ENCODE measurements at regions not wholly inside any gene's neighbourhood (a gene's known extent, or its start where the extent isn't known, plus 50 kb on each side); places are given as distances from the start of the nearest gene placed in this dataset.

DNA sequence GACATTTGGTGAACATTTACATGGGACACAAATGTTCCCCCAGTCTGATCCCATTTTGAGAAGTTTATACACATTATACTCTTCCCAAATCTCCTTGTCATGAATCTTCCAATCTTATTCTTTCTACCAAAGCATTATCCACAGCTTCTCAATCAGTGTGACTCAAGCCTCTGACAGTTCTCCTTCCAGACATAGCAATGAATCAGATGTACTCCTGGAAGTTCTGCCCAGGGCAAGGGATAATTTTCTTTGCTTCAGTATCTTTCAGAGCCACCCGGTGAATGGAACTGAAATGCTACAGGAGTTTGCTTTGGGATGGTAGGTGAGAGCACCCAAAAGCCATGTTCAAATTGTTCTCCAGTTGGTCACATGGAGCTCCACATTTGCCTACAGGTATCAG lies 145.5 kb downstream of the ANXA5 start:
- no peak overlapping the region for H3K4me3 ChIP-seq
- no peaks in the 10 kb centered on the region for H3K36me3 ChIP-seq
- intact Hi-C loops (cut with DNase I; ENCODE audit: low total_unique reads) = no loop called here
- H3K27me3 ChIP-seq (replicated peaks in 1 of 7) = peaks cover 0 to 10% (median 0%) of the 10 kb centered on the region in 7 donors
- H3K4me1 ChIP-seq = no peaks in the 10 kb centered on the region
- no peak for TF ChIP-seq POLR2AphosphoS5 (IDR thresholded peaks at IDR 0.05)
- no peak for TF ChIP-seq POLR2A (IDR thresholded peaks at IDR 0.05)
- TF ChIP-seq, protein P1, sequence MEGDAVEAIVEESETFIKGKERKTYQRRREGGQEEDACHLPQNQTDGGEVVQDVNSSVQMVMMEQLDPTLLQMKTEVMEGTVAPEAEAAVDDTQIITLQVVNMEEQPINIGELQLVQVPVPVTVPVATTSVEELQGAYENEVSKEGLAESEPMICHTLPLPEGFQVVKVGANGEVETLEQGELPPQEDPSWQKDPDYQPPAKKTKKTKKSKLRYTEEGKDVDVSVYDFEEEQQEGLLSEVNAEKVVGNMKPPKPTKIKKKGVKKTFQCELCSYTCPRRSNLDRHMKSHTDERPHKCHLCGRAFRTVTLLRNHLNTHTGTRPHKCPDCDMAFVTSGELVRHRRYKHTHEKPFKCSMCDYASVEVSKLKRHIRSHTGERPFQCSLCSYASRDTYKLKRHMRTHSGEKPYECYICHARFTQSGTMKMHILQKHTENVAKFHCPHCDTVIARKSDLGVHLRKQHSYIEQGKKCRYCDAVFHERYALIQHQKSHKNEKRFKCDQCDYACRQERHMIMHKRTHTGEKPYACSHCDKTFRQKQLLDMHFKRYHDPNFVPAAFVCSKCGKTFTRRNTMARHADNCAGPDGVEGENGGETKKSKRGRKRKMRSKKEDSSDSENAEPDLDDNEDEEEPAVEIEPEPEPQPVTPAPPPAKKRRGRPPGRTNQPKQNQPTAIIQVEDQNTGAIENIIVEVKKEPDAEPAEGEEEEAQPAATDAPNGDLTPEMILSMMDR (IDR thresholded peaks at IDR 0.05 in 8 of 11, conservative IDR thresholded peaks at IDR 0.05 in 3 of 11) = no peak
- no peak overlapping the region for H3K27ac ChIP-seq
- 79 to 100% (median 94%) methylated on average over 1 of the region's 1 CpG for WGBS, 5 donors
- no peak for DNase-seq
- H3K9me3 ChIP-seq = peaks cover 0 to 5% (median 0%) of the 10 kb centered on the region in 8 donors

DNA sequence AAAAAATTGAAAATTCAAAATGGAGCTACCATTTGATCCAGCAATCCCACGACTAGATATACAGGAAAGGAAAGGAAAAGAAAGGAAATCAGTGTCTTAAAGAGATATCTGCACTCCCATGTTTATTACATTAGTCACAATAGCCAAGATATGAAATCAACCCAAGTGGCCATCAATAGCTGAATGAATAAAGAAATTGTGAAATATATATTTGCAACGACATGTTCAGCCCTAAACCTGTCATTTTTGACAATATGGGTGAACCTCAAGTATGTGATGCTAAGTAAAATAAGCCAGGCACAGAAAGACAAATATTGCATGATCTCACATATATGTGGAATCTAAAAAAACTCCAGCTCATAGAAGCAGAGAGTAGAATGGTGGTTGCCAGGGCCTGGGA lies 155.1 kb downstream of the ANXA5 start:
- TF ChIP-seq POLR2AphosphoS5 (IDR thresholded peaks at IDR 0.05) (no peak), POLR2A (IDR thresholded peaks at IDR 0.05) (no peak)
- TF ChIP-seq, protein P1 (IDR thresholded peaks at IDR 0.05 in 8 of 11, conservative IDR thresholded peaks at IDR 0.05 in 3 of 11) = no peak
- H3K36me3 ChIP-seq = no peaks in the 10 kb centered on the region
- H3K4me1 ChIP-seq = no peaks in the 10 kb centered on the region
- WGBS, 5 donors = 30 to 63% (median 38%) methylated on average over 2 of the region's 2 CpGs
- H3K27me3 ChIP-seq (replicated peaks in 1 of 7) = no peaks in the 10 kb centered on the region
- no peak overlapping the region for H3K27ac ChIP-seq
- intact Hi-C loops (cut with DNase I; ENCODE audit: low total_unique reads) = no loop called here
- no peak for DNase-seq
- H3K9me3 ChIP-seq = peaks cover 0 to 12% (median 4%) of the 10 kb centered on the region in 8 donors
- H3K4me3 ChIP-seq = no peak overlapping the region

DNA sequence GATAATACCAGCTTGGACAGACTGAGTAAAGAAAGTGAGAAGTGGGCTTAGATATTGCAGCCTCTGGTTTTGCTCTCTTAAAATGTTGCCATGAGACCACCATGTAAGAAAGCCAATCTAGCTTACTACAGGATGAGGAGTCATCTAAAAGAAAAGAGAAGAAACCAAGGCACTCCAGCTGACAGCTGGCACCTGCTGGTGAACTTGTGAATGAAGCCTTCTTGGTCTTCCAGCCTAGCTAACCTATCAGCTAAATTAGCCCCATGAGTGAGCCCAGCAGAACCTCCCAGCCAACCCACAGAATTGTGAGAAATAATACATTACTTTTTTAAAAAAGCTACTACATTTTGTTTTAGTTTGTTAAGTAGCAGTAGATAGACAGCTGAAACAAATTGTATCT lies 154.5 kb upstream of the QRFPR start:
- TF ChIP-seq, protein P1 (IDR thresholded peaks at IDR 0.05 in 8 of 11, conservative IDR thresholded peaks at IDR 0.05 in 3 of 11) = no peak
- TF ChIP-seq POLR2A (IDR thresholded peaks at IDR 0.05) (no peak), POLR2AphosphoS5 (IDR thresholded peaks at IDR 0.05) (no peak)
- H3K4me1 ChIP-seq = no peaks in the 10 kb centered on the region
- H3K9me3 ChIP-seq = no peaks in the 10 kb centered on the region
- intact Hi-C loops (cut with DNase I; ENCODE audit: low total_unique reads) = no loop called here
- DNase-seq = no peak
- peaks cover 0 to 10% (median 0%) of the 10 kb centered on the region in 7 donors for H3K27me3 ChIP-seq (replicated peaks in 1 of 7)
- H3K36me3 ChIP-seq = no peaks in the 10 kb centered on the region
- no peak overlapping the region for H3K4me3 ChIP-seq
- no peak overlapping the region for H3K27ac ChIP-seq

DNA sequence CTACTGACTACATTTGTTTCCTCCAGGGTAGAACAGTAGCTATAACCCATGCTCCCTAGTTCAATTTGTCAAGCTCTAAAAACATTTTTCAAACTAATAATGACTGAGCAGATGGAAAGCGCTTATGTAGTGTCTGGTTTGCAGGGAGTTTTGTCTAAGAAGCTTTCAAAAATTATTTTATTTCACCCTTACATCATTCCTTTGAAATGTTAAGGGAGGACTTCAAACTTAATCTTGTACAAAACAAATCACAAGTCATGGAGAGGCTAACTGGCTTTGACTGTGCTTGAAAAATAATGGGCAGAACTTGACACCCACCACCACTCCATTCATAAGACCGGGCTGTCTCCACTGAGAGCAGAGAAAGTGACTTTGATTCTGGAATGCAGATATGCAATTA lies 153.4 kb upstream of the QRFPR start:
- intact Hi-C loops (cut with DNase I; ENCODE audit: low total_unique reads) = no loop called here
- H3K27ac ChIP-seq = no peak overlapping the region
- TF ChIP-seq, protein P1 (IDR thresholded peaks at IDR 0.05 in 8 of 11, conservative IDR thresholded peaks at IDR 0.05 in 3 of 11) = no peak
- TF ChIP-seq POLR2AphosphoS5 (IDR thresholded peaks at IDR 0.05) (no peak), POLR2A (IDR thresholded peaks at IDR 0.05) (no peak)
- no peaks in the 10 kb centered on the region for H3K36me3 ChIP-seq
- H3K9me3 ChIP-seq = no peaks in the 10 kb centered on the region
- H3K27me3 ChIP-seq (replicated peaks in 1 of 7) = peaks cover 0 to 13% (median 0%) of the 10 kb centered on the region in 7 donors
- no peak for DNase-seq
- H3K4me3 ChIP-seq = no peak overlapping the region
- 80 to 88% (median 84%) methylated on average over 2 of the region's 2 CpGs for WGBS, 5 donors
- no peaks in the 10 kb centered on the region for H3K4me1 ChIP-seq
